Upper lobe of right lung (tissue), 1 donor: ENCODE measurements at regions not wholly inside any gene's neighbourhood (a gene's known extent, or its start where the extent isn't known, plus 50 kb on each side); places are given as distances from the start of the nearest gene placed in this dataset.

Source experiments
- ATAC-seq: fragments of 200-7000 bp; cut with Tn5 transposase; one replicate; pipeline ENCODE4 v1.9.1; 2020; ENCODE audit warnings: mild to moderate bottlenecking, moderate library complexity
- DNase-seq: peaks from one replicate; pipeline ENCODE4 v3.0.0-alpha.2; 2020
- H3K27ac ChIP-seq: fragments of 200-600 bp; one replicate; pipeline ENCODE4 v1.8.0; 2022
- H3K27me3 ChIP-seq: fragments of 200-600 bp; one replicate; pipeline ENCODE4 v1.8.0; 2022; ENCODE audit warnings: mild to moderate bottlenecking
- H3K36me3 ChIP-seq: fragments of 200-600 bp; one replicate; pipeline ENCODE4 v1.8.0; 2022
- H3K4me1 ChIP-seq: fragments of 200-600 bp; one replicate; pipeline ENCODE4 v1.8.0; 2022
- H3K4me3 ChIP-seq: fragments of 200-600 bp; one replicate; pipeline ENCODE4 v1.8.0; 2022; ENCODE audit warnings: mild to moderate bottlenecking
- H3K9me3 ChIP-seq: fragments of 200-600 bp; one replicate; pipeline ENCODE4 v1.8.0; 2022
- intact Hi-C: fragments of 100-400 bp; cut with DNase I; formaldehyde crosslinking; loops from one replicate; pipeline ENCODE4 v1.11.0; 2022
- TF ChIP-seq, protein P1 (sequence below): fragments of 200-600 bp; IDR thresholded peaks from one replicate; pipeline ENCODE4 v1.8.0; 2022; ENCODE audit warnings: antibody characterized with exemption
- donor health status: DM: no; HTN: yes; CAD: no; lungs with severe emphysema.

GRCh38 chr6:1187293-1188131 lies 124.4 kb upstream of the FOXQ1 start:
- no peaks in the 10 kb centered on the region for H3K9me3 ChIP-seq
- no peaks in the 10 kb centered on the region for H3K36me3 ChIP-seq
- no peak overlapping the region for H3K4me3 ChIP-seq
- intact Hi-C loops, result no loop called here
- DNase-seq (no peak), ATAC-seq (peak; percentile 59)
- H3K4me1 ChIP-seq, result no peaks in the 10 kb centered on the region
- no peaks in the 10 kb centered on the region for H3K27me3 ChIP-seq
- no peak overlapping the region for H3K27ac ChIP-seq
- TF ChIP-seq, protein P1, sequence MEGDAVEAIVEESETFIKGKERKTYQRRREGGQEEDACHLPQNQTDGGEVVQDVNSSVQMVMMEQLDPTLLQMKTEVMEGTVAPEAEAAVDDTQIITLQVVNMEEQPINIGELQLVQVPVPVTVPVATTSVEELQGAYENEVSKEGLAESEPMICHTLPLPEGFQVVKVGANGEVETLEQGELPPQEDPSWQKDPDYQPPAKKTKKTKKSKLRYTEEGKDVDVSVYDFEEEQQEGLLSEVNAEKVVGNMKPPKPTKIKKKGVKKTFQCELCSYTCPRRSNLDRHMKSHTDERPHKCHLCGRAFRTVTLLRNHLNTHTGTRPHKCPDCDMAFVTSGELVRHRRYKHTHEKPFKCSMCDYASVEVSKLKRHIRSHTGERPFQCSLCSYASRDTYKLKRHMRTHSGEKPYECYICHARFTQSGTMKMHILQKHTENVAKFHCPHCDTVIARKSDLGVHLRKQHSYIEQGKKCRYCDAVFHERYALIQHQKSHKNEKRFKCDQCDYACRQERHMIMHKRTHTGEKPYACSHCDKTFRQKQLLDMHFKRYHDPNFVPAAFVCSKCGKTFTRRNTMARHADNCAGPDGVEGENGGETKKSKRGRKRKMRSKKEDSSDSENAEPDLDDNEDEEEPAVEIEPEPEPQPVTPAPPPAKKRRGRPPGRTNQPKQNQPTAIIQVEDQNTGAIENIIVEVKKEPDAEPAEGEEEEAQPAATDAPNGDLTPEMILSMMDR, result no peak

DNA sequence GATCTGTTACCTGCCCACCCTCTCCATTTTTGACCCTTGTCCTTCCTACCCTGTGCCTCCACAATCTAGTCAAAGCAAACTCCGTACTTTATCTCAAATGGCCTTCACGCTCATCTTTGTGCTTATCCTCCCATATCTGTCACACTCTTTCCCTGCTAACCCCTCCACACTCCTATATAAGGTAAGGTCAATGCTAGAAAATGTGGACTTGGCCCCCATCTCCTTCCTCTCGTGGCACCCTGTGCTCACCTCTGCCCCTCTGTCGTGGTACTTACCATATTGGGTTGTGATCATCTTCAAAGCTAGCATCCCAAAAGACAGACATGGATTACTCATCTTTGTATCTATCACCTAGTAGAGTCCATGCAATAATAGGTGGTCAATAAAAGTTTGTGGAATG lies 127.6 kb upstream of the FOXQ1 start:
- Histone ChIP-seq H3K27ac (no peak overlapping the region), H3K4me3 (no peak overlapping the region), H3K36me3 (no peaks in the 10 kb centered on the region), H3K9me3 (no peaks in the 10 kb centered on the region), H3K27me3 (no peaks in the 10 kb centered on the region), H3K4me1 (no peaks in the 10 kb centered on the region)
- intact Hi-C loops, result no loop called here
- ATAC-seq (no peak), DNase-seq (no peak)
- TF ChIP-seq, protein P1, result no peak

DNA sequence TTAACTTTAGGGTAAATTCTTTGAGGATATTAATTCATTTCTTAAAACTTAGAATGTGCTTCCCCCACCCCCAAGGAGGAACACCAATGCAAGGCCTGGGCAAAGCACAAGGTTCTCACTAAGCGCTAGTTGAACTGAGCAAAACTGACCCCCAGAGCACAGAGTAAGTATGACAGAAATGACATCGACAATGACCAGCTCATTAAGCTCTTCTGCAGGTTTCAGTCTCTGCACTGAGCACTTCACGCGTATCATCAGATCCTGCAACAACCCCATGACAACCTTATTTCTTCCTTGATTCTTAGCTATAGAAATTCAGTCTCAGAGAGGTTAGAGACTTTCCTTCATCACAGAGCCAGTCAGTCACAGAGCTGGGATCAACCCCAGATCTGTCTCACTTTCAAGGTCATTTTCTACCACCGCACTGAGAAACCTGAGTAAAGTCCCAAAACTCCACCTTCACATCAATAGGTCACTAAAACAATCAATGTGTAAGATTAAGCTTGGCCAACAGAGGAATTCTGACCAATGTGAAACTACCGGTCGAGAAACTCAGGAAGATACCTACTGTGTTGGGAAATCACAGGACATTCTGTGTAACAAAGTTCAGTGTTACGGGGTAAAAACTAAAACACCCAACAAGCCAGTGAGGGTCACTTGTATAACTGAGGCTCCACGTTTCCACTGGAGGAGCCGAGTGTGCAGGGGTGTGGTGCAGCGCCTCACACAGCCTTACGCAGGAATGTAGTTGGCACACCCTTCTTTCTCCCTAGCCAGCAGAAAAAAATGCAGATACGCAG lies 129.0 kb upstream of the FOXQ1 start:
- no peak overlapping the region for H3K27ac ChIP-seq
- no peaks in the 10 kb centered on the region for H3K36me3 ChIP-seq
- no peak overlapping the region for H3K4me3 ChIP-seq
- no peaks in the 10 kb centered on the region for H3K27me3 ChIP-seq
- ATAC-seq (peak; percentile 64), DNase-seq (no peak)
- H3K4me1 ChIP-seq, result no peaks in the 10 kb centered on the region
- TF ChIP-seq, protein P1, result no peak
- H3K9me3 ChIP-seq, result no peaks in the 10 kb centered on the region
- intact Hi-C loops, result no loop called here

DNA sequence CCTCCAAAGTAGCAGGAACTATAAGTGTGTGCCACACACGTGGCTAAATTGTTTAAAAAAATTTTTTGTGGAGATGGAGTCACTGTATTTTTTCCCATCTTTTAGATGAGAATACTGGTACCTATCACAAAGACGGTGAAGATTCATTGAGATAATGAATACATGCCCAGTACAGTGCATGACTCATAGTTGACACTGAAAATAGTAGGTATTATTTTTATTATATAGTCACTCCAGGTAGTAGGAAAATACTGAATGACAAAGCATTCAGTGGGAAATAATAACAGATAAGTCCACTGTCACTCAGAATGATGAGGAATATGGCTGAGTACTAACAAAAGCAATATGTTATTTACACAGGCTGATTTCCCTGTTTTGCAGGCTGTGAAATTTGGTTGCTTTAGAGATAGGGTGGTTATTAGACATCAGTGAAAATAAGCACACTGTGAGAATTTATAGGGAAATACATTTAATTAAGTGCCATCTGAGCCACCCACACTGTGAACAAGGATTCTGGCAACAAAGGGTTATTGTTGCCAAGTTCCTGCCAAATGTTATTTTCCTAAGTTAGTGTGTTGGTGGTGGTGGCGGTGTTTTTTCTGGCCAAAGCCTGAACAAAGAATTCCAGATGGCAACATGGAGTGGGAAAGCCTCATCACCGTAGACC lies 129.8 kb upstream of the FOXQ1 start:
- Histone ChIP-seq H3K4me1 (no peaks in the 10 kb centered on the region), H3K27me3 (no peaks in the 10 kb centered on the region), H3K4me3 (no peak overlapping the region), H3K9me3 (no peaks in the 10 kb centered on the region), H3K27ac (no peak overlapping the region), H3K36me3 (no peaks in the 10 kb centered on the region)
- ATAC-seq (no peak), DNase-seq (no peak)
- TF ChIP-seq, protein P1, result no peak
- intact Hi-C loops, result no loop called here

- Histone ChIP-seq H3K36me3 (no peaks in the 10 kb centered on the region), H3K4me1 (no peaks in the 10 kb centered on the region), H3K27me3 (no peaks in the 10 kb centered on the region), H3K27ac (no peak overlapping the region), H3K9me3 (no peaks in the 10 kb centered on the region), H3K4me3 (no peak overlapping the region)
- TF ChIP-seq, protein P1, result no peak
- intact Hi-C loops, result no loop called here
- DNase-seq (no peak), ATAC-seq (no peak)
Measured at GRCh38 chr6:1179571-1180459, 132.1 kb upstream of the FOXQ1 start.
